WI38 (cell line): ENCODE measurements at regions not wholly inside any gene's neighbourhood (a gene's known extent, or its start where the extent isn't known, plus 50 kb on each side); places are given as distances from the start of the nearest gene placed in this dataset.

Experiments used
- H3K4me3 ChIP-seq: 2 replicates; pipeline ENCODE4 v1.5.1; 2011; ENCODE audit warnings: low read depth, mild to moderate bottlenecking, control low read depth, low read length
- CTCF ChIP-seq: IDR thresholded peaks from 2 replicates; pipeline ENCODE4 v1.5.1; 2012; ENCODE audit warnings: low read depth, mild to moderate bottlenecking, control low read depth, low read length

- no peak for TF ChIP-seq CTCF
- no peak overlapping the region for H3K4me3 ChIP-seq
These were observed 897.3 kb downstream of the METTL15 start for GRCh38 chr11:29005401-29005980.

GRCh38 chr11:29002816-29003215 is 894.6 kb downstream of the METTL15 start:
- no peak for TF ChIP-seq CTCF
- no peak overlapping the region for H3K4me3 ChIP-seq

GRCh38 chr11:28999620-29000019 is 891.4 kb downstream of the METTL15 start:
- H3K4me3 ChIP-seq = no peak overlapping the region
- TF ChIP-seq CTCF = no peak

GRCh38 chr11:28992996-28993395 is 884.8 kb downstream of the METTL15 start:
- no peak overlapping the region for H3K4me3 ChIP-seq
- no peak for TF ChIP-seq CTCF

GRCh38 chr11:28984231-28984630 is 876.0 kb downstream of the METTL15 start:
- H3K4me3 ChIP-seq = no peak overlapping the region
- TF ChIP-seq CTCF = no peak

- no peak overlapping the region for H3K4me3 ChIP-seq
- TF ChIP-seq CTCF = no peak
These were observed 875.6 kb downstream of the METTL15 start for GRCh38 chr11:28983780-28984179.

- no peak overlapping the region for H3K4me3 ChIP-seq
- no peak for TF ChIP-seq CTCF
These were observed 873.2 kb downstream of the METTL15 start for GRCh38 chr11:28981381-28981780.
